Astrocyte (in vitro differentiated cells and primary cell): ENCODE measurements at regions not wholly inside any gene's neighbourhood (a gene's known extent, or its start where the extent isn't known, plus 50 kb on each side); places are given as distances from the start of the nearest gene placed in this dataset.

Experiments used
- DNase-seq: peaks from one replicate; pipeline ENCODE4 v3.0.0-alpha.2; 2010; ENCODE audit warnings: low read depth
- FAIRE-seq: peaks from 2 replicates; lab custom pipeline; 2011; peaks lifted over from hg19 to GRCh38; lab: Jason Lieb, UNC
- H2AFZ ChIP-seq: 2 replicates; pipeline ENCODE4 v1.6.0; 2012; ENCODE audit warnings: low read depth, low read length, inconsistent platforms
- H3K27ac ChIP-seq: 2 replicates; pipeline ENCODE4 v1.5.1; 2011; ENCODE audit warnings: low read depth, low read length, inconsistent platforms
- H3K27me3 ChIP-seq: 2 replicates; pipeline ENCODE4 v1.6.0; 2011; ENCODE audit warnings: low read length, inconsistent platforms; ENCODE audit not compliant: insufficient read depth
- H3K36me3 ChIP-seq: 2 replicates; pipeline ENCODE4 v1.5.1; 2011; ENCODE audit warnings: low read length, inconsistent platforms; ENCODE audit not compliant: insufficient read depth
- H3K4me1 ChIP-seq: 2 replicates; pipeline ENCODE4 v1.5.1; 2011; ENCODE audit warnings: low read length, inconsistent platforms; ENCODE audit not compliant: insufficient read depth
- H3K4me2 ChIP-seq: 2 replicates; pipeline ENCODE4 v1.6.0; 2012; ENCODE audit warnings: low read length, inconsistent platforms
- H3K4me3 ChIP-seq: 2 replicates; pipeline ENCODE4 v1.5.1; 2011; ENCODE audit warnings: low read depth, mild to moderate bottlenecking, low read length, inconsistent platforms; ENCODE audit not compliant: insufficient read depth
- H3K79me2 ChIP-seq: 2 replicates; pipeline ENCODE4 v1.6.0; 2012; ENCODE audit warnings: mild to moderate bottlenecking, low read length, inconsistent platforms; ENCODE audit not compliant: insufficient read depth
- H3K9ac ChIP-seq: 2 replicates; pipeline ENCODE4 v1.6.0; 2012; ENCODE audit warnings: mild to moderate bottlenecking, low read length, inconsistent platforms
- H3K9me3 ChIP-seq: 2 replicates; pipeline ENCODE4 v1.5.1; 2012; ENCODE audit warnings: low read depth, mild to moderate bottlenecking, low read length, inconsistent platforms; ENCODE audit not compliant: insufficient read depth
- H4K20me1 ChIP-seq: 2 replicates; pipeline ENCODE4 v1.6.0; 2012; ENCODE audit warnings: low read length, inconsistent platforms; ENCODE audit not compliant: insufficient read depth
- H3K27ac Mint-ChIP-seq: one replicate; pipeline ENCODE4 v1.8.0; 2021; ENCODE audit warnings: mild to moderate bottlenecking, mixed read lengths; ENCODE audit not compliant: unreplicated experiment
- H3K27me3 Mint-ChIP-seq: one replicate; pipeline ENCODE4 v1.8.0; 2021; ENCODE audit warnings: low read depth, mixed read lengths; ENCODE audit not compliant: unreplicated experiment
- H3K36me3 Mint-ChIP-seq: one replicate; pipeline ENCODE4 v1.8.0; 2021; ENCODE audit warnings: low read depth, mixed read lengths; ENCODE audit not compliant: unreplicated experiment
- H3K4me1 Mint-ChIP-seq: one replicate; pipeline ENCODE4 v1.8.0; 2021; ENCODE audit warnings: low read depth, mixed read lengths; ENCODE audit not compliant: unreplicated experiment
- H3K4me3 Mint-ChIP-seq: one replicate; pipeline ENCODE4 v1.8.0; 2021; ENCODE audit warnings: mild to moderate bottlenecking, moderate library complexity, mixed read lengths; ENCODE audit not compliant: unreplicated experiment
- H3K9me3 Mint-ChIP-seq: one replicate; pipeline ENCODE4 v1.8.0; 2021; ENCODE audit warnings: mild to moderate bottlenecking, mixed read lengths; ENCODE audit not compliant: unreplicated experiment
- EZH2 ChIP-seq: IDR thresholded peaks from 2 replicates; pipeline ENCODE4 v1.6.1; 2012; ENCODE audit warnings: mild to moderate bottlenecking, low read length, inconsistent platforms; ENCODE audit not compliant: insufficient read depth
- TF ChIP-seq, protein P1 (sequence below): IDR thresholded peaks from 2 replicates; pipeline ENCODE4 v1.5.1; 2011; ENCODE audit warnings: low read depth, mild to moderate bottlenecking, inconsistent platforms, low read length, moderate library complexity; ENCODE audit not compliant: insufficient read depth

DNA sequence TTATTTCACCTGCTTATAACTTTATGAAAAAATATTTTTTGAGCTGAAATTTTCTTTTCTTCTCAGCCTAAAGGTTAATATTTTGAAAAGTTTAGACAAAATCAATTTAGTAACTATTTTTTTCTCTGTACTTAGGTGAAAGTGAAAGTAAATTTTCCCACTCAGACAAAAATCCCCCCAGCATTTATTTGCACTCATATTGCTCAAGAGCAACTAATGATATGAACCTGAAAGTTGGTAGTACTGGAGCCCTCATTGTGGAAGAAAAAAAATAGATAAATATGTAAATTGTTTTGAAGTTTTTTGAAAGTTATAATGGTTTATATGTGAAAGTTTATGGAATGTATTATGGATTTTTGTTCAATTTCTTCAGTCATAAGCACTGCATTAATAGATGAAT lies 1005.9 kb upstream of the ATXN7L3B start:
- Histone ChIP-seq H3K4me2 (no peak overlapping the region), H3K4me3 (no peak overlapping the region), H2AFZ (no peak overlapping the region), H4K20me1 (no peaks in the 10 kb centered on the region), H3K36me3 (no peaks in the 10 kb centered on the region), H3K79me2 (no peaks in the 10 kb centered on the region), H3K4me1 (no peaks in the 10 kb centered on the region), H3K27ac (no peak overlapping the region), H3K27me3 (no peaks in the 10 kb centered on the region), H3K9ac (no peak overlapping the region), H3K9me3 (no peaks in the 10 kb centered on the region)
- Mint-ChIP-seq H3K27ac (no peak overlapping the region), H3K4me1 (no peaks in the 10 kb centered on the region), H3K36me3 (no peaks in the 10 kb centered on the region), H3K27me3 (no peaks in the 10 kb centered on the region), H3K4me3 (no peak overlapping the region), H3K9me3 (no peaks in the 10 kb centered on the region)
- no peak for FAIRE-seq
- DNase-seq: no peak
- TF ChIP-seq, protein P1, sequence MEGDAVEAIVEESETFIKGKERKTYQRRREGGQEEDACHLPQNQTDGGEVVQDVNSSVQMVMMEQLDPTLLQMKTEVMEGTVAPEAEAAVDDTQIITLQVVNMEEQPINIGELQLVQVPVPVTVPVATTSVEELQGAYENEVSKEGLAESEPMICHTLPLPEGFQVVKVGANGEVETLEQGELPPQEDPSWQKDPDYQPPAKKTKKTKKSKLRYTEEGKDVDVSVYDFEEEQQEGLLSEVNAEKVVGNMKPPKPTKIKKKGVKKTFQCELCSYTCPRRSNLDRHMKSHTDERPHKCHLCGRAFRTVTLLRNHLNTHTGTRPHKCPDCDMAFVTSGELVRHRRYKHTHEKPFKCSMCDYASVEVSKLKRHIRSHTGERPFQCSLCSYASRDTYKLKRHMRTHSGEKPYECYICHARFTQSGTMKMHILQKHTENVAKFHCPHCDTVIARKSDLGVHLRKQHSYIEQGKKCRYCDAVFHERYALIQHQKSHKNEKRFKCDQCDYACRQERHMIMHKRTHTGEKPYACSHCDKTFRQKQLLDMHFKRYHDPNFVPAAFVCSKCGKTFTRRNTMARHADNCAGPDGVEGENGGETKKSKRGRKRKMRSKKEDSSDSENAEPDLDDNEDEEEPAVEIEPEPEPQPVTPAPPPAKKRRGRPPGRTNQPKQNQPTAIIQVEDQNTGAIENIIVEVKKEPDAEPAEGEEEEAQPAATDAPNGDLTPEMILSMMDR: no peak
- TF ChIP-seq EZH2: no peak

DNA sequence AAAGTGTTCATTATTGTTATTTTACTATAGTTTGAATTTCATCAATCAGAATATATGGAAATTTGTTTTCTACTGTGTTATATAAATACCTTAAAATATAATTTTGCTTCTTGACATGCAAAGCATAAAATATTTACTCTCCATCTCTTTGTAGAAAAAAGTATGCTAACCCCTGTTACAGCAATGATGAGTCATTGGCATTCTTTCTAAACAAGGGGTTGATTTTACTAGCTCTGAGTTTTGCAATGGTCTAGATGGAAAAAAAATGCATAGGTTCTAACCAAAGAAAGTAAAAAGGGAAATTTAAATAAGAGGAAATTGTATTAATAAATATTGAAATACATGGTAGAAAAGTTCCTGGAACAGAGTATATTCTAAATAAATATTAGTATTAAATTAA lies 990.2 kb upstream of the ATXN7L3B start:
- H3K79me2 ChIP-seq: no peaks in the 10 kb centered on the region
- no peak overlapping the region for H3K4me3 ChIP-seq
- no peak overlapping the region for H3K4me2 ChIP-seq
- Mint-ChIP-seq H3K4me3 (no peak overlapping the region), H3K4me1 (no peaks in the 10 kb centered on the region), H3K27ac (no peak overlapping the region), H3K9me3 (no peaks in the 10 kb centered on the region), H3K36me3 (no peaks in the 10 kb centered on the region), H3K27me3 (no peaks in the 10 kb centered on the region)
- peaks cover 3% of the 10 kb centered on the region for H3K9me3 ChIP-seq
- H4K20me1 ChIP-seq: no peaks in the 10 kb centered on the region
- FAIRE-seq: no peak
- H2AFZ ChIP-seq: no peak overlapping the region
- no peak overlapping the region for H3K27ac ChIP-seq
- no peak for DNase-seq
- H3K27me3 ChIP-seq: no peaks in the 10 kb centered on the region
- no peak overlapping the region for H3K9ac ChIP-seq
- H3K36me3 ChIP-seq: no peaks in the 10 kb centered on the region
- TF ChIP-seq, protein P1: no peak
- TF ChIP-seq EZH2: no peak
- H3K4me1 ChIP-seq: no peaks in the 10 kb centered on the region

DNA sequence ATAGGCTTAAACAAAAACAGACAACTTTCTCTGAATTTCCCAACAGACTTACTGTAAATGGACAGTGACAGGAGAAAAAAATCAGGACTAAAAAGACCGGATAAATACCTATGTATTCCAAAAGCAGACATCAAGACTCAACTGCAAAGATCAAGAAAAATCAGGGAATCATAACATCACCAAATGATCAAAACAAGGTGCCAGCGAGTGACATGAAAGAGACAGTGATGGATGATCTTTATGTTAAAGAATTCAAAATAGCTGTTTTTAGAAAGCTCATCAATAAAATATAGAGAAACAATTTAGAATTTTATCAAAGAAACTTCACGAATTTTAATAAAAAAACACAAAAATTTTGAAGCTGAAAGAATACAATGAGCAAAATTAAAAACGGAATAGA lies 952.5 kb upstream of the ATXN7L3B start:
- Mint-ChIP-seq H3K27me3 (no peaks in the 10 kb centered on the region), H3K36me3 (no peaks in the 10 kb centered on the region), H3K4me3 (no peak overlapping the region), H3K27ac (no peak overlapping the region), H3K9me3 (no peaks in the 10 kb centered on the region), H3K4me1 (peaks cover 3% of the 10 kb centered on the region)
- Histone ChIP-seq H3K9ac (no peak overlapping the region), H3K4me2 (no peak overlapping the region), H3K27ac (no peak overlapping the region), H3K27me3 (no peaks in the 10 kb centered on the region), H3K4me1 (no peaks in the 10 kb centered on the region), H2AFZ (no peak overlapping the region), H3K36me3 (no peaks in the 10 kb centered on the region), H3K79me2 (no peaks in the 10 kb centered on the region), H4K20me1 (no peaks in the 10 kb centered on the region), H3K9me3 (no peaks in the 10 kb centered on the region), H3K4me3 (no peak overlapping the region)
- FAIRE-seq (no peak), DNase-seq (no peak)
- TF ChIP-seq, protein P1: no peak
- no peak for TF ChIP-seq EZH2
